ENCODE measurements at regions not wholly inside any gene's neighbourhood (a gene's known extent, or its start where the extent isn't known, plus 50 kb on each side); places are given as distances from the start of the nearest gene placed in this dataset.

DNA sequence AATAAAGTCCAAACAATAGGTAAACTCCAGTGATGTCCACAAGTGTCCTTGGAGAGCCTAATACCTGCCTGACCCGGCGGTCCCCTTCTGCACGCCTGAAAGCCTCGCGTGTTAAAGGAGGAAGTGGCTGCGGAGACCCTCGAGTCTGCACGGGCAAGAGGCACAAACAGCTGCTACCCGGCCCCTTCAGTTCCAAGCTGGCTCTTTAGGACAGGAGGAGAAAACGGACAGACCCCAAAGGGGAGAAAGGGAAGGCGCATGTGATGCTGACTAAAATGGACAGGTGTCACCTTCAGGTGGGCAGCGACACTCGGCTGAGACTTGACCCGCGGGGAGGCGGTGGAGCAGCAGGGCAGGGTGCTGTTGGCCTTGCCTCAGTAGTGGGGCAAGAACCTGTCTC, 102.7 kb upstream of the TENM3 start:
- no peak for TF ChIP-seq ZNF274 (IDR thresholded peaks at IDR 0.05; ENCODE audit: low read depth, low read length)
- TF ChIP-seq YY1 (IDR thresholded peaks at IDR 0.05; ENCODE audit: insufficient read depth, insufficient read length): no peak

Measured in NT2/D1 (cell line).